ENCODE measurements at regions not wholly inside any gene's neighbourhood (a gene's known extent, or its start where the extent isn't known, plus 50 kb on each side); places are given as distances from the start of the nearest gene placed in this dataset.
A peak's percentile ranks its signal among the peaks of the same experiment; 100 is the strongest.
"Not testable (repeated sequence)": the region's sequence is repeated elsewhere in the genome, so short reads cannot be mapped to it uniquely, and the experiment has no call there.

GRCh38 chr6:148021699-148022098 lies 320.9 kb upstream of the SASH1 start:
- no peak for DNase-seq (ENCODE audit: extremely low read depth, low read depth)

- not testable (repeated sequence) for DNase-seq (ENCODE audit: extremely low read depth, low read depth)
These were observed 320.4 kb upstream of the SASH1 start for GRCh38 chr6:148022279-148022678.

GRCh38 chr6:148027201-148027600 lies 315.4 kb upstream of the SASH1 start:
- no peak for DNase-seq (ENCODE audit: extremely low read depth, low read depth)

GRCh38 chr6:148035806-148036390 lies 306.7 kb upstream of the SASH1 start:
- DNase-seq (ENCODE audit: extremely low read depth, low read depth), result no peak

GRCh38 chr6:148037496-148037895 lies 305.1 kb upstream of the SASH1 start:
- no peak for DNase-seq (ENCODE audit: extremely low read depth, low read depth)

GRCh38 chr6:148041546-148041945 lies 301.1 kb upstream of the SASH1 start:
- DNase-seq (ENCODE audit: extremely low read depth, low read depth), result no peak

- no peak for DNase-seq (ENCODE audit: extremely low read depth, low read depth)
These were observed 300.1 kb upstream of the SASH1 start for GRCh38 chr6:148042536-148042935.

- DNase-seq (ENCODE audit: extremely low read depth, low read depth), result no peak
These were observed 298.3 kb upstream of the SASH1 start for GRCh38 chr6:148044261-148044751.

- DNase-seq (ENCODE audit: extremely low read depth, low read depth), result no peak
These were observed 297.7 kb upstream of the SASH1 start for GRCh38 chr6:148044921-148045320.

- DNase-seq (ENCODE audit: extremely low read depth, low read depth), result no peak
These were observed 289.4 kb upstream of the SASH1 start for GRCh38 chr6:148053209-148053608.

- DNase-seq (ENCODE audit: extremely low read depth, low read depth), result no peak
These were observed 288.8 kb upstream of the SASH1 start for GRCh38 chr6:148053796-148054195.

- no peak for DNase-seq (ENCODE audit: extremely low read depth, low read depth)
These were observed 288.4 kb upstream of the SASH1 start for GRCh38 chr6:148054219-148054618.

- peak; percentile 6 for DNase-seq (ENCODE audit: extremely low read depth, low read depth)
These were observed 287.2 kb upstream of the SASH1 start for GRCh38 chr6:148055419-148055818.

- DNase-seq (ENCODE audit: extremely low read depth, low read depth), result no peak
These were observed 282.8 kb upstream of the SASH1 start for GRCh38 chr6:148059869-148060268.

GRCh38 chr6:148064406-148065134 lies 278.1 kb upstream of the SASH1 start:
- DNase-seq (ENCODE audit: extremely low read depth, low read depth), result no peak

GRCh38 chr6:148068437-148069061 lies 274.1 kb upstream of the SASH1 start:
- DNase-seq (ENCODE audit: extremely low read depth, low read depth), result no peak

- no peak for DNase-seq (ENCODE audit: extremely low read depth, low read depth)
These were observed 273.4 kb upstream of the SASH1 start for GRCh38 chr6:148069256-148069655.

GRCh38 chr6:148074291-148074690 lies 268.3 kb upstream of the SASH1 start:
- DNase-seq (ENCODE audit: extremely low read depth, low read depth), result no peak

GRCh38 chr6:148074738-148075137 lies 267.9 kb upstream of the SASH1 start:
- DNase-seq (ENCODE audit: extremely low read depth, low read depth), result no peak

- DNase-seq (ENCODE audit: extremely low read depth, low read depth), result no peak
These were observed 267.3 kb upstream of the SASH1 start for GRCh38 chr6:148075352-148075751.

- no peak for DNase-seq (ENCODE audit: extremely low read depth, low read depth)
These were observed 266.6 kb upstream of the SASH1 start for GRCh38 chr6:148076051-148076450.

- no peak for DNase-seq (ENCODE audit: extremely low read depth, low read depth)
These were observed 262.3 kb upstream of the SASH1 start for GRCh38 chr6:148080315-148080714.
